ENCODE measurements at regions not wholly inside any gene's neighbourhood (a gene's known extent, or its start where the extent isn't known, plus 50 kb on each side); places are given as distances from the start of the nearest gene placed in this dataset.
"Not testable (repeated sequence)": the region's sequence is repeated elsewhere in the genome, so short reads cannot be mapped to it uniquely, and the experiment has no call there.

- in situ Hi-C loops (cut with MboI; ENCODE audit: low sequenced_read_pairs); H4K5ac ChIP-seq (ENCODE audit: low read depth, low read length); H4K8ac ChIP-seq (ENCODE audit: low read depth in 2 of 2, low read length in 2 of 2); BruUV-seq (replicated peaks); H2AK9ac ChIP-seq (replicated peaks; ENCODE audit: low read depth, low read length, poor library complexity); H2BK15ac ChIP-seq (ENCODE audit: low read depth, low read length); H3K4me2 ChIP-seq (ENCODE audit: low read depth, low read length); H3K79me1 ChIP-seq (ENCODE audit: low read depth in 1 of 2, low read length in 2 of 2); H3K18ac ChIP-seq (ENCODE audit: low read depth, low read length); H2AK5ac ChIP-seq (ENCODE audit: low read depth, low read length); H3K4me3 ChIP-seq (ENCODE audit: insufficient read depth, low read depth, low read length); H3K9me1 ChIP-seq (ENCODE audit: insufficient read depth, low read length); H3K56ac ChIP-seq (ENCODE audit: extremely low read depth, insufficient read depth, low read length); H3K4me1 ChIP-seq (ENCODE audit: control insufficient read depth, insufficient read depth, low read length); DNase-seq; H3K9ac ChIP-seq (ENCODE audit: low read depth, low read length); H3K14ac ChIP-seq (replicated peaks; ENCODE audit: low read depth, low read length); H3K36me3 ChIP-seq (ENCODE audit: control insufficient read depth, insufficient read depth, low read length); H2AFZ ChIP-seq (replicated peaks; ENCODE audit: low read length, poor library complexity); H4K91ac ChIP-seq (ENCODE audit: insufficient read depth, low read depth, low read length); POLR2A ChIA-PET (ENCODE audit: unreplicated experiment); dilution Hi-C loops (cut with HindIII; ENCODE audit: low sequenced_read_pairs, unreplicated experiment); intact Hi-C loops (cut with micrococcal nuclease); H2BK20ac ChIP-seq (ENCODE audit: low read depth, low read length); H2BK5ac ChIP-seq (ENCODE audit: low read depth, low read length, poor library complexity, severe bottlenecking); H2BK120ac ChIP-seq (ENCODE audit: low read depth, low read length); CTCF ChIA-PET; ATAC-seq (ENCODE audit: low read depth); H3K23ac ChIP-seq (ENCODE audit: low read depth, low read length); H3K4ac ChIP-seq (ENCODE audit: low read depth, low read length); H3K9me3 ChIP-seq (ENCODE audit: control insufficient read depth, insufficient read depth, low read length); H3K27ac ChIP-seq (ENCODE audit: insufficient read depth, low read length); H3K27me3 ChIP-seq (ENCODE audit: control insufficient read depth, insufficient read depth, low read length); H4K20me1 ChIP-seq (ENCODE audit: insufficient read depth, low read length): not testable (repeated sequence)
- no CpG with 5 or more reads among the region's 5 CpGs for WGBS, 2 experiments (ENCODE audit: extremely low coverage in 2 of 2, insufficient read length in 1 of 2)
These were observed 110.3 kb upstream of the SPATA31A3 start for GRCh38 chr9:67102506-67103276.

GRCh38 chr9:67091104-67091503 is 98.8 kb upstream of the SPATA31A3 start:
- H3K4me3 ChIP-seq (ENCODE audit: insufficient read depth, low read depth, low read length); H3K79me1 ChIP-seq (ENCODE audit: low read depth in 1 of 2, low read length in 2 of 2); H3K4me1 ChIP-seq (ENCODE audit: control insufficient read depth, insufficient read depth, low read length); H3K14ac ChIP-seq (replicated peaks; ENCODE audit: low read depth, low read length); H4K20me1 ChIP-seq (ENCODE audit: insufficient read depth, low read length); CTCF ChIA-PET; H3K9me3 ChIP-seq (ENCODE audit: control insufficient read depth, insufficient read depth, low read length); intact Hi-C loops (cut with micrococcal nuclease); H3K36me3 ChIP-seq (ENCODE audit: control insufficient read depth, insufficient read depth, low read length); H4K8ac ChIP-seq (ENCODE audit: low read depth in 2 of 2, low read length in 2 of 2); H3K9ac ChIP-seq (ENCODE audit: low read depth, low read length); H4K5ac ChIP-seq (ENCODE audit: low read depth, low read length); in situ Hi-C loops (cut with MboI; ENCODE audit: low sequenced_read_pairs); H2AK9ac ChIP-seq (replicated peaks; ENCODE audit: low read depth, low read length, poor library complexity); H2BK5ac ChIP-seq (ENCODE audit: low read depth, low read length, poor library complexity, severe bottlenecking); H3K27ac ChIP-seq (ENCODE audit: insufficient read depth, low read length); H2AFZ ChIP-seq (replicated peaks; ENCODE audit: low read length, poor library complexity); dilution Hi-C loops (cut with HindIII; ENCODE audit: low sequenced_read_pairs, unreplicated experiment); BruUV-seq (replicated peaks); H3K4ac ChIP-seq (ENCODE audit: low read depth, low read length); H3K23ac ChIP-seq (ENCODE audit: low read depth, low read length); ATAC-seq (ENCODE audit: low read depth); H3K27me3 ChIP-seq (ENCODE audit: control insufficient read depth, insufficient read depth, low read length); H3K4me2 ChIP-seq (ENCODE audit: low read depth, low read length); DNase-seq; H4K91ac ChIP-seq (ENCODE audit: insufficient read depth, low read depth, low read length); H2BK120ac ChIP-seq (ENCODE audit: low read depth, low read length); H3K18ac ChIP-seq (ENCODE audit: low read depth, low read length); H3K9me1 ChIP-seq (ENCODE audit: insufficient read depth, low read length); H2AK5ac ChIP-seq (ENCODE audit: low read depth, low read length); H2BK20ac ChIP-seq (ENCODE audit: low read depth, low read length); POLR2A ChIA-PET (ENCODE audit: unreplicated experiment); H3K56ac ChIP-seq (ENCODE audit: extremely low read depth, insufficient read depth, low read length); H2BK15ac ChIP-seq (ENCODE audit: low read depth, low read length): not testable (repeated sequence)
- 40% methylated on average over 1 of the region's 8 CpGs; no CpG with 5 or more reads in 1 of the 2 experiments for WGBS, 2 experiments (ENCODE audit: extremely low coverage in 2 of 2, insufficient read length in 1 of 2)
